ENCODE measurements at regions not wholly inside any gene's neighbourhood (a gene's known extent, or its start where the extent isn't known, plus 50 kb on each side); places are given as distances from the start of the nearest gene placed in this dataset.
"Not testable (repeated sequence)": the region's sequence is repeated elsewhere in the genome, so short reads cannot be mapped to it uniquely, and the experiment has no call there.

DNA sequence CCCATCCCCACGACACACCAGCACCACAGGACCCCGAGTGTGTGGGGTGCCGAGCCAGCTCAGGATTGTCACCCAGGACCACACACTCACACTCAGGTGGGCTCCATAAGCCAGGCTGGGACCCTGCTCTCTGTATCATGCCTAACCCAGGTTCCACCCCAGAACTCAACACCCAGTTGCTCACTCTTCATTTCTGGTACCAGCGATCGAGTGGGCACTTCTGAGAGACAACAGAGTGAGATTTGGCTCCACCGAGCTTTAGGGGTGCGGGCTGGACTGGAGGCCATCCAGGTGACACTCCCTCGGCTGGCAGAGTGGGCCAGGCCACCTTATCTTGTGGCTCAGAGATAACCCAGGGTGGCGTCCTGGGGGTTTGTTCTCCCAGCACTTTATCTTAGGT, 1323.8 kb downstream of the BRD1 start:
- DNase-seq: no peak
- H3K4me3 Mint-ChIP-seq: no peak overlapping the region
- peaks cover 4% of the 10 kb centered on the region for H3K27me3 Mint-ChIP-seq (ENCODE audit: low read depth)
- no peaks in the 10 kb centered on the region for H3K4me1 Mint-ChIP-seq (ENCODE audit: low read depth)
- H3K36me3 Mint-ChIP-seq (ENCODE audit: insufficient read depth): no peaks in the 10 kb centered on the region
- ATAC-seq: no peak
- no peaks in the 10 kb centered on the region for H3K9me3 Mint-ChIP-seq

DNA sequence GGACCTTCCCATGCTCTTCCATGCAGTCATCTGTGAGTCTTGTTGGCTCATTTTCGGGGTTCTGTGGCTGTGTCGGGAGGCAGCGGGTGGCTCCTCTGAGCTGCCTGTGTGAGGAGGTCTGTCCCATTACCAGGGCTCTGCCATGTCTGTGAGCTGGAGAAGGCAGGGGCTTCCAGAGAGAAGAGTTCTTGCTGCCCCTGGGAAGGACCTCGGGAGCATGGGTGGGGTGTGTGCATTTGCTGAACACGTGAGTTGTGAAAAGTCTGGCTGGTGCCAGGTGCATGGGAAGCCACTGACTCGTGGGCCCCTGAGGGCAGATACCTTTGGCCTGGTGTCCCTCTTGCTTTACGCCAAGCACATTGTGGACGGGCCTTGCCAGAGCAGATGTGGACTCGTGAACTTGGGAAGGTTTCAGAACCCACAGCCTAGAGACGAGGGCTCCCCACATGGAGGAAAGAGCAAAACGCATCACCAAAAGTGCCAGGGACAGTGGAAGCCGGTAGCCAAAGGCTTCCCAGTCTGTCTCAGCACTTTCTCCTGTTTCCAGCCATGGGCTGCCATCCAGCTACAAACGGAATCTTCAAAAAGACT, 1324.5 kb downstream of the BRD1 start:
- ATAC-seq (no peak), DNase-seq (no peak)
- Mint-ChIP-seq H3K27me3 (ENCODE audit: low read depth) (peaks cover 4% of the 10 kb centered on the region), H3K4me3 (no peak overlapping the region), H3K36me3 (ENCODE audit: insufficient read depth) (no peaks in the 10 kb centered on the region), H3K9me3 (no peaks in the 10 kb centered on the region), H3K4me1 (ENCODE audit: low read depth) (no peaks in the 10 kb centered on the region)

DNA sequence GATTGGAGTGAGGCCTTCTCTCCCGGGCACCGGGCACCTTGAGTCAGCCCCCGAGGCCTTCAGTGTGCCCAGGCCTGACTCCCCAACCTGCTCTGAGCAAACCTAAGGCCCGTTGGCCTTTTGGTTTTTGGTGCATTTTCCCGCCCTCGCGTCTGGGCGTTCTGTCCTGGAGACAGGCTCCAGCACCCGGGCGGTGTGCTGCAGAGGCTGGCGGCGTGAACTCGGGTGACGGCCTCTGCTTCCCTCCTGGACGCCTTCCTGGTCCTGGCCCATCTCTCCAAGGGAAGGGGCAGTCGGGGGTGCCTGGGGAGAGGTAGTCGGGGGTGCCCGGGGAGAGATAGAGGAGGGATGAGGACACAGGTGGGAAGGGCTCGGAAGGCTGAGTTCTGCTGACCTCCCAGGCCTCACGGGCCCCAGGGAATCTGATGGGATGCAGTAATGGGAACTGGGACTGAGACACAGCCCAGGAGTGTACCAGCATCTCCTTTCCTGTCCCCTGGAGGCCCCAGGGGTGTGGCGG, 1326.4 kb downstream of the BRD1 start:
- Mint-ChIP-seq H3K4me1 (ENCODE audit: low read depth) (no peaks in the 10 kb centered on the region), H3K4me3 (no peak overlapping the region), H3K9me3 (no peaks in the 10 kb centered on the region), H3K27me3 (ENCODE audit: low read depth) (no peaks in the 10 kb centered on the region), H3K36me3 (ENCODE audit: insufficient read depth) (no peaks in the 10 kb centered on the region)
- no peak for DNase-seq
- ATAC-seq: no peak

DNA sequence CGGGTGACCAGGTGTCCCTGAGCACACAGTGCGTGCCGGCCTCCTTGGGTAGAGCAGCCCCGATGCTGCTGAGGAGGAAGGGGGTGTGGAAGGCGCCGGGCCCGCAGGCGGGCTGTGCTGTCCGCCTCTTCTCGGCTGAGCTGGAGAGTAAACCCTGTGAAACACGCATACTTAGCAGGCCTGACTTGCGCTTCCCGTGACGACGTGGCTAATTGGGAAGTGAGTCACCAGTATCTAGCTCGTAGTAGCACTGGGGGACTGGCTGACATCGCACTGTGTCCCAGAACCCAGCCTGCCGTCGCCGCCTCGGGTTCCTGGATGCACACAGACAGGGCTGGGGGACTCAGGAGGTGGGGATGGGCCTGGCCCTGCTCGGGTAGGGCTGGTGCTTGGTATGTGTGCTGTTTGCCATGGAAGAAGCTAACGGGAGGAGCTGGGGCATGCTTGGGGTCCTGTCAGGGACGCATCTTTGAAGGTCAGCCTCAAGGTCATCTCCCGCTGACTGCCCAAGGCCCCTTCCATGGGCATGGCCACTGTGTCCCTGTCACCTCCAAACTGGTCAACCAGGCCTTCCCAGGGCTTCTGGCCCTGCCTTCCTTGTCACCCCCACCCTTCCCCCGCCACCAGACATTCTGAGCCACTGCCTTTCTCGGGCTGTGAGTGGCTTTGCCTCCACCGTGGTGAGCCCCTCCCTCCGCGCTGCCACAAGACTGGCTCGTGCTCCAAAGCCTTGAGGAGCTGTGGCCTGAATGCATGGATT, 1327.0 kb downstream of the BRD1 start:
- DNase-seq: no peak

DNA sequence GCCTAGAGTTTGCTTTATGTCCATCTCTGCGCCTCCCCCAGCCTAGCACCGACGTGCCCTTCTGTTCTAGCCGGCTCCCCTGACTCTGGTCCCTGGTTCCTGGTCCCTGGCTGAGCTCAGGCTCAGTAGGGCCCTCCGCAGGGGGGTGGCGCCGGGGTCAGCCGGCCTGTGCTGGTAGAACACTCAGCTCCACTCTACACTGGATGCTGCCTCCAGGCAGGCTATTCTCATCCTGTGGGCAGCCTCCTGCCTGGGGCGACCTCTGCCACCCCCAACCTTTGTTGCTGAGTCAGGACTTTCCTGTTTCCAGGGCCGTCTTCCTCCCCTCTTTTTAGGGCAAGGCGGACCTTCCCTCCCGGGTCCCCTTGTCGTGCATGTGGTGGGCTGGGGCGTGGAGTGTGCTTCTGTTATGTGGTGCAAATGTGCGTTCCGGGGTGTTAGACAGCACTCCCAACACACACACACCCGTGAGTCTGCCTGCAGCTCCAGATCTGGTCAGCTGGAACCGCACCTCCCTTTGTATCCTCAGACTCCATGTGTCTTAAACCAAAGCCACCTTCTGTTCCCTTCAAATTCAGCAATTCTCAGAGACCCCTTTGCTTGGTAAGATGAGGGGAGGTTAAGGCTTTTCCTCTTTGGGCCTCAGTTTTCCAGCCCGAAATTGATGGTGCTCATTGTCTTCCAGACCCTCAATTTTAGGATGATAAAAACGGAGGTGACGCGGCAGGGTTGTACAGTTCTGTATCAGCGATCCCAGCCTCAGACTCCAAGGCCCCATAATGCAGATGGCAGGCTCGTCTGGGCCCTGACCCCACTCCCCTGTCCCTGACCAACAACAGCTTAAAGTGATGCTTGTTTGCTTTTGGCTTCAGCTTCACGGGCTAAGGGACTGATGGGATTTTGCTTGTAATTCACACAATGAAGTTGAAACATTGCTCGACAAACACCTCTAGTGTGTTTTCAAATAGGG, 1327.9 kb downstream of the BRD1 start:
- no peaks in the 10 kb centered on the region for H3K9me3 Mint-ChIP-seq
- peaks cover 7% of the 10 kb centered on the region for H3K27me3 Mint-ChIP-seq (ENCODE audit: low read depth)
- H3K4me1 Mint-ChIP-seq (ENCODE audit: low read depth): no peaks in the 10 kb centered on the region
- ATAC-seq (no peak), DNase-seq (no peak)
- no peak overlapping the region for H3K4me3 Mint-ChIP-seq
- H3K36me3 Mint-ChIP-seq (ENCODE audit: insufficient read depth): no peaks in the 10 kb centered on the region

More for the DNA sequence above, 1327.0 kb downstream of the BRD1 start:
- no peaks in the 10 kb centered on the region for H3K9me3 Mint-ChIP-seq
- no peak overlapping the region for H3K4me3 Mint-ChIP-seq
- H3K36me3 Mint-ChIP-seq (ENCODE audit: insufficient read depth): no peaks in the 10 kb centered on the region
- peaks cover 3% of the 10 kb centered on the region for H3K27me3 Mint-ChIP-seq (ENCODE audit: low read depth)
- H3K4me1 Mint-ChIP-seq (ENCODE audit: low read depth): no peaks in the 10 kb centered on the region
- no peak for ATAC-seq

DNA sequence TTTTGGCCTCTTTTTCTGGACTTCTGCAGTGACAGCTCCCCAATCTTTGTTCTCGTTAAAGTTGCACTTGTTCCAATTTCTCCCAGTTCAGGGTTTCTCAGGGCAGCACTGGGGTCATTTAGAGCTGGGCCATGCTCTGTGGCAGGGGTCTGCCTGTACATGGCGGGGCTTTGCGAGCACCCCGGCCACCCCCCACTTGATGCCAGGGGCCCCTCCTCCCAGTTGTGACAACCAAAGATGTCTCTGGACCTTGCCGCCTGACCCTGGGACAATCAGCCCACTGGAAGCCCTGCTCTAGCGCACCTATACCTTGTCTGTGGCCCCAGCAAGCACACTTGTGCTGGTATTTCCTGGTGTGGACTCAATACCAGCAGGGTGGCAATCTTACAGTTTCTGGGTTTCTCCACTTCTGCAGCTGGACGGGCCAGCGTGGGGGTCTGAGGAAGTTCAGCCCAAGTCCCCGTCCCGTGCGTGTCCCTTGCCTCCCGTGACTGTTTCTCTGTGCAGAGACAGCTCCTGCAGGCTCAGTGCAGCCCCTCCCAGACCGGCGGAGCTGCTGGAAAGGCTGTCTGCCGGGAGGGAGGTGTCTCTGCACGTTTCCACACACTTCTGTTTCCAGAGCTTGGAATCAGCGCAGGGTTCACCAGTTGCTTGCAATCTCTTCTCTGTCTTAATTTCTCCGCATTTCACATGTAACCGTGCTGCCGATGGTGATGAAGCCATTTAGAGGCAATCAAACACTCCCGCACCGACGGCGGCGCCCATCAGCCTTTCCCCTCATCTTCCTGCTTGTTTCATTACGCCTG, 1328.9 kb downstream of the BRD1 start:
- Mint-ChIP-seq H3K4me1 (ENCODE audit: low read depth) (no peaks in the 10 kb centered on the region), H3K4me3 (no peak overlapping the region), H3K27me3 (ENCODE audit: low read depth) (peaks cover 12% of the 10 kb centered on the region), H3K36me3 (ENCODE audit: insufficient read depth) (no peaks in the 10 kb centered on the region), H3K9me3 (no peaks in the 10 kb centered on the region)
- DNase-seq (no peak), ATAC-seq (no peak)

DNA sequence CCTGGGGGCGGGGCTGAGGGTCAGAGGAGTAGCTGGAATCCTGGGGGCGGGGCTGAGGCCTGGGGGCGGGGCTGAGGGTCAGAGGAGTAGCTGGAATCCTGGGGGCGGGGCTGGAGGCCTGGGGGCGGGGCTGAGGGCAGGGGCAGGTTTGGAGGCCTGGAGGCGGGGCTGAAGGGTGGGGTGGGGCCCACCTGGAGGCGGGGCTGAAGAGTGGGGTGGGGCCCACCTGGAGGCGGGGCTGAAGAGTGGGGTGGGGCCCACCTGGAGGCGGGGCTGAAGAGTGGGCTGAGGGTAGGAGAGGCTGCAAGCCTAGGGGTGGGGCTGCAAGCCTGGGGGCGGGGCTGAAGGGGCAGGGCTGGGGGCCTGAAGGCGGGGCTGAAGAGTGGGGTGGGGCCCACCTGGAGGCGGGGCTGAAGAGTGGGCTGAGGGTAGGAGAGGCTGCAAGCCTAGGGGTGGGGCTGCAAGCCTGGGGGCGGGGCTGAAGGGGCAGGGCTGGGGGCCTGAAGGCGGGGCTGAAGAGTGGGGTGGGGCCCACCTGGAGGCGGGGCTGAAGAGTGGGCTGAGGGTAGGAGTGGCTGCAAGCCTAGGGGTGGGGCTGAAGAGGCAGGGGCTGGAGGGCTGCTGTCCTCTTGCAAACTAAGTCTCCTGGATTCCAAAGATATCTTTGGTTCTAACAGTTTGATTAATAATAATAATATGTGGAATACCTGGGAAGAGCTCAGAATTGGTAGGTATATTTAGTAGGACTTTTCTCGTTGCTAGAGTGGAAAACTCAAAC, 1329.7 kb downstream of the BRD1 start:
- not testable (repeated sequence) for H3K9me3 Mint-ChIP-seq; H3K36me3 Mint-ChIP-seq (ENCODE audit: insufficient read depth); ATAC-seq; H3K4me3 Mint-ChIP-seq; H3K4me1 Mint-ChIP-seq (ENCODE audit: low read depth); DNase-seq
- peaks cover 16% of the 10 kb centered on the region for H3K27me3 Mint-ChIP-seq (ENCODE audit: low read depth)

DNA sequence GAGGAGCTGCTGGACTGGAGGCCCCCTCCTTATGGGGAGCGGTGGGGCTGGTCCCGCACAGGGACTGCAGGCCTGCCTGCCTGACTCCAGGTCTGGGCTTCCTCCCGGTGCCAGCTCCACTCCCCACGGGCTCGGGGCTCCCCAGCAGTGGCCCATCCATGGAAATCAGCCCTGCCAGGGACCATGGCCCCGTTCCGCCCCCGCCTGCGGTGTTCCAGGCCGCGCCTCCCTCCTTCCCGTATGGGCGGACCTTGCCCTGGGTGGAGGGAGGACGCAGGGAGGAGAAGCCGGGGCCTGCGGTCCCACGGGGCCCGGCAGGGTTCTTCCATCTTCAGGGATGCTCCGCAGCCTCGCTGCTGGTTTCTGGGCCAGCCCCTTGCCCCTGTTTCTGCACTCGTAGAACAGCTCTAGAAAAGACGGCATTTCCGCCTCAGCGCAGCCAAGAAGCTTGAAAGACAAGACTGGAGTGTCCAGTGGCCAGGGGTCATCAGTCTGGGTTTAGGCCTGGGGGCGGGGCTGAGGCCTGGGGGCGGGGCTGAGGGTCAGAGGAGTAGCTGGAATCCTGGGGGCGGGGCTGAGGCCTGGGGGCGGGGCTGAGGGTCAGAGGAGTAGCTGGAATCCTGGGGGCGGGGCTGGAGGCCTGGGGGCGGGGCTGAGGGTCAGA, 1330.6 kb downstream of the BRD1 start:
- H3K4me1 Mint-ChIP-seq (ENCODE audit: low read depth): no peaks in the 10 kb centered on the region
- H3K4me3 Mint-ChIP-seq: no peak overlapping the region
- H3K36me3 Mint-ChIP-seq (ENCODE audit: insufficient read depth): no peaks in the 10 kb centered on the region
- peaks cover 24% of the 10 kb centered on the region for H3K27me3 Mint-ChIP-seq (ENCODE audit: low read depth)
- no peak for ATAC-seq
- no peak for DNase-seq
- H3K9me3 Mint-ChIP-seq: no peaks in the 10 kb centered on the region

DNA sequence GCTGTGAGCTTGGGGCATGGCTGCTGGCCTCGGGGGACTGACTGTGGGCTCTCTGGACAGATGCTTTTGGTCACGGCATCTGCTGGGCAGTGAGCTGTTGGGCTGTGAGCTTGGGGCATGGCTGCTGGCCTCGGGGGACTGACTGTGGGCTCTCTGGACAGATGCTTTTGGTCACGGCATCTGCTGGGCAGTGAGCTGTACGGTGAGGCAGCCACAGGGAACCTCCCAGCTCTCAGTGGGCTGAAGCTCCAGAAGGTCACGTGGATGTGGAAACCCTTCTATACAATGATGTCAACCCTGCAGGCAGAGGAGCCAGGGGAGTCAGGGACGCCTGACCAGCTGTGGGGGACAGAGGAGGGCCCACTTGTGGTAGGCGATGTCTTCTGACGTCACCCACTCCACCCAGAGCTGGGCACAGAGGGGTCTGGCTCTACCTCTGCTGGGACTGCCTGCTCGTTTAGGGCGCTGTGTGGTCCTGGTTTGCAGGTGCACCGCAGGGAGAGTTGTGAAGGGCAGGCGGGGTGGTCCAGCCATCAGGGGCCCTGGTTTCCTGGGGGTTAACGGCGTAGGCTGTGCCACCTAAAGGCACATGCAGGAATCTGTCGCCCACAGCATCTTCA, 1331.3 kb downstream of the BRD1 start:
- H3K4me1 Mint-ChIP-seq (ENCODE audit: low read depth): no peaks in the 10 kb centered on the region
- peaks cover 30% of the 10 kb centered on the region for H3K27me3 Mint-ChIP-seq (ENCODE audit: low read depth)
- no peak overlapping the region for H3K4me3 Mint-ChIP-seq
- ATAC-seq: no peak
- H3K36me3 Mint-ChIP-seq (ENCODE audit: insufficient read depth): no peaks in the 10 kb centered on the region
- no peaks in the 10 kb centered on the region for H3K9me3 Mint-ChIP-seq
- no peak for DNase-seq

DNA sequence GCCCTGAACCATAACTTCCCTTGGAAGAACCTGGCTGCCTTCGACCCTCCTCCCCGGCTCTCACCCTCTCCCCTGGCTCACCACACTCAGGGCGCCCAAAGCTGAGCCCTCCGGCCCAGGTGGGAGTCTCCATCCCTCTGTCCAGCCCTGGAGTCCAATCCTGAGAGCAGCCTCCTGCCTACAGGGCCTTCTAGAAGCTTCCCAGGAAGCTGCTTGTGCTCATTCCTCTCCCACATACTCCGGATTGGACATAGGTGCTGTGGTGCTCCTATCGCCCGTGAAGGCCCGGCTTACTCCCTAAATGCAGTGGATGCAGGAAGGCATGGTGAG, 1332.0 kb downstream of the BRD1 start:
- Mint-ChIP-seq H3K4me3 (no peak overlapping the region), H3K4me1 (ENCODE audit: low read depth) (peaks cover under 1% of the 10 kb centered on the region), H3K27me3 (ENCODE audit: low read depth) (peaks cover 36% of the 10 kb centered on the region), H3K36me3 (ENCODE audit: insufficient read depth) (no peaks in the 10 kb centered on the region), H3K9me3 (no peaks in the 10 kb centered on the region)
- ATAC-seq (no peak), DNase-seq (no peak)

DNA sequence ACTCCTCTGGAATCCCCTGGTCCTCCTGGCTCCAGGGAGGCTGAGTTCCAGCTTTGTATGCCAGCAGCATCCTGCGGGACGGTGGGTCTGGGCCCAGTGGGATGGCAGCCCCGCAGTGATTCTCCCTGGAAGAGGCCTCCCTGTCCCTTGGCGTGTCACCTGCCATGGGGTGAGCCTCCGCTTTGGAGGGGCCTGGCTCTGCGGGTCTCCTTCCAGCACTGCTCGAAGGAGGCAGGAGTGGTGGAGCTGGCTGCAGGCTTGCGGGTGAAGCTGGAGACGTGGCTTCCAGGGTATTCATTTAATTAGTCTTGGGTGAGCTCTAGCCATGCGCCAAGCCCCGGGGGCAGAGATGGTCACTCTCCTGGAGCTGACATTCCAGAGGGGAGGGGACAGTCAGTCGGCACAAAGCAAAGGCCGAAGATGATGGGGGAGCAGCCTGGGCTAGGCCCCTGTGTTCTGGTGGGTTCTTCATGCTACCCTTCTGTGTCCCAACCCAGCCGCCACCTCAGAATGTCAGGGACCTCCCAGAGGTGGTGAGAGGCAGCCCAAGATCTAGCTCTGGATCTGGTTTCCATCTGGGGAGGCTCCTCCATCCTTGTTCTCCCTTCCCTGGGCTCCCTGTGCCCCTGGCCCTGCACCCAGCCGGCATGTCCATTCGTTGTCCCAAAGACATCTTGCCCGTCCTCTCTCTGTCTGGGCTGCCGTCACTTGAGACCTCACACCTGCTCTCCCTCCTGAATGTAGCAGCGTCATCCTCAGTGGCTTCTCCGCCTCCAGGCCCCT, 1332.5 kb downstream of the BRD1 start:
- H3K4me1 Mint-ChIP-seq (ENCODE audit: low read depth): peaks cover 1% of the 10 kb centered on the region
- H3K36me3 Mint-ChIP-seq (ENCODE audit: insufficient read depth): no peaks in the 10 kb centered on the region
- H3K9me3 Mint-ChIP-seq: no peaks in the 10 kb centered on the region
- H3K27me3 Mint-ChIP-seq (ENCODE audit: low read depth): peaks cover 41% of the 10 kb centered on the region
- H3K4me3 Mint-ChIP-seq: no peak overlapping the region
- ATAC-seq (no peak), DNase-seq (no peak)
